ENCODE measurements at regions not wholly inside any gene's neighbourhood (a gene's known extent, or its start where the extent isn't known, plus 50 kb on each side); places are given as distances from the start of the nearest gene placed in this dataset.

- no peak overlapping the region for H2AFZ ChIP-seq (ENCODE audit: low read length)
- Mint-ChIP-seq H3K36me3 (ENCODE audit: insufficient read depth in 1 of 3, low read depth in 3 of 3) (peaks cover 6 to 20% (median 17%) of the 10 kb centered on the region in 3 experiments), H3K27ac (no peak overlapping the region), H3K27me3 (ENCODE audit: low read depth) (peaks cover 2% of the 10 kb centered on the region), H3K9me3 (peaks cover 34 to 39% of the 10 kb centered on the region in 2 experiments), H3K4me3 (no peak overlapping the region), H3K4me1 (no peaks in the 10 kb centered on the region)
- no peak overlapping the region for H3K23ac ChIP-seq (ENCODE audit: insufficient read length, low read depth, low read length)
- no peaks in the 10 kb centered on the region for H3K23me2 ChIP-seq (ENCODE audit: insufficient read length, low read depth, low read length, poor library complexity, severe bottlenecking)
- H4K8ac ChIP-seq (replicated peaks; ENCODE audit: insufficient read length, low read depth, low read length): no peak overlapping the region
- H2AK5ac ChIP-seq (ENCODE audit: insufficient read length, low read length): no peak overlapping the region
- no peak overlapping the region for H3K27ac ChIP-seq (ENCODE audit: insufficient read length, low read depth, low read length)
- H3K27me3 ChIP-seq (ENCODE audit: insufficient read depth, low read length): no peaks in the 10 kb centered on the region
- H4K5ac ChIP-seq (ENCODE audit: insufficient read length, low read depth, low read length): no peak overlapping the region
- H3K4ac ChIP-seq (ENCODE audit: low read depth, low read length): no peak overlapping the region
- no peaks in the 10 kb centered on the region for H3K79me2 ChIP-seq (ENCODE audit: insufficient read depth, low read length)
- no peak overlapping the region for H3K56ac ChIP-seq (ENCODE audit: insufficient read length, low read depth, low read length)
- no peak overlapping the region for H2BK12ac ChIP-seq (ENCODE audit: insufficient read length, low read depth, low read length)
- no peaks in the 10 kb centered on the region for H3K4me1 ChIP-seq (ENCODE audit: insufficient read depth, low read length)
- H2BK120ac ChIP-seq (ENCODE audit: low read depth, low read length, poor library complexity, severe bottlenecking): no peak overlapping the region
- no peaks in the 10 kb centered on the region for H3K79me1 ChIP-seq (ENCODE audit: insufficient read depth, low read depth, low read length, poor library complexity, severe bottlenecking)
- no peak for TF ChIP-seq CTCF (conservative IDR thresholded peaks at IDR 0.05)
- H3T11ph ChIP-seq (ENCODE audit: low read length): no peak overlapping the region
- H3K9ac ChIP-seq (ENCODE audit: extremely low read depth, insufficient read length, low read length): no peak overlapping the region
- H4K20me1 ChIP-seq (ENCODE audit: control insufficient read depth, insufficient read depth, insufficient read length): no peaks in the 10 kb centered on the region
- peaks cover 9% of the 10 kb centered on the region for H3K9me3 ChIP-seq (ENCODE audit: control insufficient read depth, low read depth, low read length)
- no peak overlapping the region for H2BK5ac ChIP-seq (ENCODE audit: insufficient read length, low read length)
- no peak for DNase-seq
- H4K91ac ChIP-seq (ENCODE audit: insufficient read length, low read depth, low read length): no peak overlapping the region
- no peak overlapping the region for H3K4me2 ChIP-seq (ENCODE audit: insufficient read depth, insufficient read length, low read length)
- WGBS (ENCODE audit: extremely low coverage, insufficient read length, low lambda C conversion rate): no CpG with 5 or more reads among the region's 6 CpGs
- no peak overlapping the region for H2BK15ac ChIP-seq (ENCODE audit: low read depth, low read length)
- H2BK20ac ChIP-seq (ENCODE audit: low read depth, low read length, poor library complexity, severe bottlenecking): no peak overlapping the region
- no peak overlapping the region for H3K18ac ChIP-seq (ENCODE audit: insufficient read length, low read depth, low read length)
- no peak overlapping the region for H3K14ac ChIP-seq (ENCODE audit: insufficient read depth, low read length)
Observed at GRCh38 chr4:37549041-37549440, 137.1 kb downstream of the RELL1 start.

All from H9 (cell line).